ENCODE measurements at regions not wholly inside any gene's neighbourhood (a gene's known extent, or its start where the extent isn't known, plus 50 kb on each side); places are given as distances from the start of the nearest gene placed in this dataset.

- DNase-seq, result no peak
These were observed 207.8 kb upstream of the FOXF1 start for GRCh38 chr16:86302421-86303109.

- no peak for DNase-seq
These were observed 206.3 kb upstream of the FOXF1 start for GRCh38 chr16:86303787-86304678.

GRCh38 chr16:86304868-86305267, 205.5 kb upstream of the FOXF1 start:
- DNase-seq, result no peak

- no peak for DNase-seq
These were observed 204.9 kb upstream of the FOXF1 start for GRCh38 chr16:86305440-86305839.

GRCh38 chr16:86306011-86306644, 204.2 kb upstream of the FOXF1 start:
- DNase-seq, result no peak

- no peak for DNase-seq
These were observed 203.4 kb upstream of the FOXF1 start for GRCh38 chr16:86306811-86307513.

GRCh38 chr16:86307514-86307903, 202.8 kb upstream of the FOXF1 start:
- no peak for DNase-seq

GRCh38 chr16:86308514-86308913, 201.8 kb upstream of the FOXF1 start:
- DNase-seq, result no peak

GRCh38 chr16:86313631-86314030, 196.7 kb upstream of the FOXF1 start:
- DNase-seq, result no peak

- DNase-seq, result no peak
These were observed 195.8 kb upstream of the FOXF1 start for GRCh38 chr16:86314402-86315025.

- DNase-seq, result no peak
These were observed 193.1 kb upstream of the FOXF1 start for GRCh38 chr16:86316967-86317812.

GRCh38 chr16:86317813-86318650, 192.3 kb upstream of the FOXF1 start:
- DNase-seq, result no peak

- no peak for DNase-seq
These were observed 190.6 kb upstream of the FOXF1 start for GRCh38 chr16:86319585-86320236.

- no peak for DNase-seq
These were observed 190.1 kb upstream of the FOXF1 start for GRCh38 chr16:86320237-86320595.

- no peak for DNase-seq
These were observed 188.8 kb upstream of the FOXF1 start for GRCh38 chr16:86321491-86321890.

- no peak for DNase-seq
These were observed 188.0 kb upstream of the FOXF1 start for GRCh38 chr16:86322283-86322682.

- no peak for DNase-seq
These were observed 187.5 kb upstream of the FOXF1 start for GRCh38 chr16:86322806-86323205.

- no peak for DNase-seq
These were observed 186.0 kb upstream of the FOXF1 start for GRCh38 chr16:86324320-86324719.

- DNase-seq, result no peak
These were observed 185.0 kb upstream of the FOXF1 start for GRCh38 chr16:86325360-86325759.

GRCh38 chr16:86325895-86326294, 184.4 kb upstream of the FOXF1 start:
- no peak for DNase-seq

Measured in suppressor macrophage (primary cell).